ENCODE measurements at regions not wholly inside any gene's neighbourhood (a gene's known extent, or its start where the extent isn't known, plus 50 kb on each side); places are given as distances from the start of the nearest gene placed in this dataset.

DNA sequence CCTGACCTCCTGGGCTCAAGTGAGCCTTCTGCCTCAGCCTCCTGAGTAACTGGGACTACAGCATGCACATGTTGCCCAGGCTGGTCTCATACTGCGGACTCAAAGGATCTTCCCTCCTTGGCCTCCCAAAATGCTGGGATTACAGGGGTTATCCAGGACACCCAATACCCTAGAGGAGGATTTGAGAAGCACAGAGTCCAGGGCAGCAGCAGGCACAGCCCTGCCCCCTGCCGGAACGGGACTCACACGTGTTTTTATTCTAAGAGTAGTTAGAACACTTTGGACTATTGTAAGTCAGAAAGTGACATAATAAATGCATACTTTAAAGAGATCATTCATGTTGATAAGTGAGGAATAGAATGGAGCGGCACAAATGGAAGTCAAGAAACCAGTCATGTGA lies 80.2 kb downstream of the C6orf118 start:
- DNase-seq: no peak

DNA sequence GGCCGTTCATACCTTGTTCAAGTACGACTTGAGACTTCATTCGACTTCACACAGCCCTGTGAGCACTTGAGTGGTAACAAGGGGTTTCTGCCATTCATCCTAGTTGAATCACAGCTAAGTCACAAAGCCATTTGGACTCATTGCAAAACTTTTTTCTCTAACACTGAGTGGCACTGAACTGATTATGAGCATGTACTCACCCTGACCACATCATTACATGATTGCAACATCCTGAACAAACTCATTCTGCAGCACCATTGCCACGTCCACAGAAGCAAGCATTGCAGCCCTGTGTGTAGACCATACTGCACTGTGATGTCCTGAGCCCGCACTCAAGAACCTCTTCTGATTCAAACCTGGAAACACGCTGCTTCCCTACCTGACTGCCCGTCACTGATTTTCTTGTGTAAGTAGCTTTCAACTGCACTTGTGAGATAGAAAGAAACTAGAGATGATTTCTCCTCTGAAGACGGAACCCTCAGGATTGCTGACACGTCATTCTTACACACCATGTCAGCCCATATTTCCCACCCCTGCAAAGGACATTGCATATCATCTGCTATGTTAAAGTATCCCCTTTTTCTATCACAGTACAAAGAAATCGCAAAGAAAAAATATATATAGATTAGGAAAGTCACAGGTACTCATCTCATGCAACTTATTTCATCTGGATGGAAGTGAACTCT lies 81.6 kb downstream of the C6orf118 start:
- no peak for DNase-seq

DNA sequence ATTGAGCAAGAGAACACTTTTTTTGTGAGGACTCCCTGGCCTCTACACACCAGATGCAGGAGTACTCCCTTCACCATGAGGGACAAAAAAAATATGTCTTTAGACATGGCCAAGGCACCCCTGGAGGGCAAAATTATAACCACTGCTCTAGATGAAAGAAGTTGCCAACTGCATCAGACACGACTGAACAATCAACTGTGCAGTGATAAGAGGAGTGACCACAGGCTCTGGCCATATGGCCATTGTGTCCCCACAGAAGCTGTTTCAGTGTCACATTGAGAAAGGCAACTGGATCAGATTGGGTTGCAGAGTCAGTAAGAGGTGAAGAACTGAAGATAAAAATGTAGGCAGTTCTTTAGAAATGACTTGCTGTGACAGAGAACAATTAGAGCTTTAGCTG lies 85.7 kb downstream of the C6orf118 start:
- no peak for DNase-seq

- no peak for DNase-seq
These were observed 86.3 kb downstream of the C6orf118 start for GRCh38 chr6:165223101-165223500.

DNA sequence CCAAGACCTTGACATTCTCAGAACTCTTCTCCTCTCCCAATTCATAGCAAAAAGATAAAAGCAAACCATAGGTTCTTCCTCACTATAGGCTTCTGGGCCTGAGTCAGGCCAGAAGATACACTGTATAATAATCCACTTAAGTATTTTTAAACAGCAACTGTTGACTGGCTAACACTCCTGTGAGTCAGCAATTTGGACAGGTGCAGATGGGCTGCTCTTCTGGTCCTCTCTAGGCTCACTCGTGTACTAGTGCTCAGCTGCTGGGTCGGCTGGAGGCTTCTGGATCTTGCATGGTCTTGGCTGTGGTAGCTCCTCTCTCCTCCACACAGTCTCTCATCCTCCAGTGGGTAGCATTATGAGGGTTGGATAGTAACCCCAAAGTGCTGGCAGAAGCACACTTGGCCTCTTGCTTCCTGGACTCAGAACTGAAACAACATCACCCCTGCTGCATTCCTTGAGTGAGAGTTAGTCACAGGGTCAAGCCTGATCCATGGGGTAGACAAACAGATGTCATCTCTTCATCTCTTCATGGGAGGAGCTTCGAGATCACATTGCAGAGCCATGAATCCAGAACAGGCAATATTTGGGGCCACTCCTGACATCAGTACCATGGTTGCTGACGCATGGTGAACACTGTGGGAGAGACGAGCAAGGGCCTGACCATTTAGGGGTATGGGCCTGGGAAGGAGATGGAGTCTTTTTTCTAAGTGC lies 86.9 kb downstream of the C6orf118 start:
- no peak for DNase-seq

- no peak for DNase-seq
These were observed 89.4 kb downstream of the C6orf118 start for GRCh38 chr6:165220045-165220444.

DNA sequence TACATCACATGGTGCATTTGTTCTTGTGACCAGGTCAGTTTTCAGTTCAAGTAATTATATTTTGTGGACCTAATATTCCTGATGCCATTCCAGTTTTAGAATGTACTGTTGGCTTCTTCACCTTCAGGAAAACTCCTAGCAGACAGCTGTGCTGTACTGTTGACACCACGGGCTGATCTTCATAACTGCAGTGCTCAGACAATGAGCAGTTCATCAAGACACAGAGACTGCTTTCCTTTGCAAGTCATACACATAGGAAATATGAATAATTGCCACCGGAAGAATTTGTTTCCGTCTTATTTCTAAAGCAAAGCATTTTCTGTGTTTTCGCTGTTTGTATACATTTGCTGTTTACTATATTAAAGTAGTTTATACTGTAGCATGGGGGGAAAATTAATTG lies 89.8 kb downstream of the C6orf118 start:
- DNase-seq: no peak

- no peak for DNase-seq
These were observed 90.6 kb downstream of the C6orf118 start for GRCh38 chr6:165218829-165219228.

DNA sequence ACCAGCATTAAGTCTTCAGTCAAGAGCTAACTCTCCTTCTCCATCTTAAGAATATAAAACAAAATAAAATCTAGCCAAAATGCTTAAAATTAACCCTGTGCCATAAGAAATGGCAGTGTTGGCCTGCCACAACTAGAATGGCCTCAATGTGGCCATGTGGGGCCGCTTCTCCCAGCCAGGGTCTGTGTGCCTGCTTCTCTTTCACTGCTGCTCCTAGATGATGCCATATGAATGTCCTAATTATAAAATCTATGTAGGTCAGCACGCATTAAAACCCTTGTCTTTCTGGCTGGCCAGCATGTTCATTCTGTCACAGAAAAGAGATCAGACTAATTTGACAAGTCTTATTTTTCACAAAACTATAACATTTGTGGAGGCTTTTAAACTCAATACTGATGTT lies 102.6 kb downstream of the C6orf118 start:
- no peak for DNase-seq

- no peak for DNase-seq
These were observed 103.8 kb downstream of the C6orf118 start for GRCh38 chr6:165205632-165206031.

- no peak for DNase-seq
These were observed 104.4 kb downstream of the C6orf118 start for GRCh38 chr6:165204807-165205545.

DNA sequence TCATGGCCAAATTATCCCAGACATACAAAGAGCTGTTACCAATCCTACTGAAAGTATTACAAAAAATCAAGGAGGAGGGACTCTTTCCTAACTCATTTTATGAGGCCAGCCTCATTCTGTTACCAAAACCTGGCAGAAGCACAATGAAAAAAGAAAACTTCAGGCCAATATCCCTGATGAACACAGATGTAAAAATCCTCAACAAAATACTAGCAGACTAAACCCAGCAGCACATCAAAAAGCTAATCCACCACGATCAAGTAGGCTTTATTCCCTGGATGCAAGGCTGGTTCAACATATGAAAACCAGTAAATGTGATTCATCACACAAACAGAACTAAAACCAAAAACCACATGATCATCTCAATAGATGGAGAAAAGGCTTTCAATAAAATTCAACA lies 109.2 kb downstream of the C6orf118 start:
- no peak for DNase-seq

GRCh38 chr6:165191461-165191860 lies 117.9 kb downstream of the C6orf118 start:
- DNase-seq: no peak

GRCh38 chr6:165186441-165187205 lies 122.8 kb downstream of the C6orf118 start:
- no peak for DNase-seq

DNA sequence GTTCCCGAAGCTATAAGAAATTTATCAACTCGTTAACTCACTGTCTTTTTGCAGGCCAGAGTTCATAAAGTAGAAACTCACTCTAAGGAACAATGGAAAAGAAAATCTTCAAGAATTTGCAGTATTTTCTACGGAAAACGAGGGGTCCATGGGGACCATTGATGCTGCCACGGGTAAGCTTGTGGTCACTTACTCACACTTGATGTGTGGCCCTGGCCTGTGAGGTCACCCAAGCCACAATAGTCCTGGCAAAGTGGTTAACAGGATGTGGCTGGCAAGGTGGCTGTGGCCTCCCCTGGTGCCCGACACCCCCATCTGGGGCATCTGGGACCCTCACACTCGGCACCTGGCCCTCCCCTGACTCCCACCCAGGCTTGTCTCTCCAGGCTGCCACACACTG lies 123.4 kb downstream of the C6orf118 start:
- no peak for DNase-seq

DNA sequence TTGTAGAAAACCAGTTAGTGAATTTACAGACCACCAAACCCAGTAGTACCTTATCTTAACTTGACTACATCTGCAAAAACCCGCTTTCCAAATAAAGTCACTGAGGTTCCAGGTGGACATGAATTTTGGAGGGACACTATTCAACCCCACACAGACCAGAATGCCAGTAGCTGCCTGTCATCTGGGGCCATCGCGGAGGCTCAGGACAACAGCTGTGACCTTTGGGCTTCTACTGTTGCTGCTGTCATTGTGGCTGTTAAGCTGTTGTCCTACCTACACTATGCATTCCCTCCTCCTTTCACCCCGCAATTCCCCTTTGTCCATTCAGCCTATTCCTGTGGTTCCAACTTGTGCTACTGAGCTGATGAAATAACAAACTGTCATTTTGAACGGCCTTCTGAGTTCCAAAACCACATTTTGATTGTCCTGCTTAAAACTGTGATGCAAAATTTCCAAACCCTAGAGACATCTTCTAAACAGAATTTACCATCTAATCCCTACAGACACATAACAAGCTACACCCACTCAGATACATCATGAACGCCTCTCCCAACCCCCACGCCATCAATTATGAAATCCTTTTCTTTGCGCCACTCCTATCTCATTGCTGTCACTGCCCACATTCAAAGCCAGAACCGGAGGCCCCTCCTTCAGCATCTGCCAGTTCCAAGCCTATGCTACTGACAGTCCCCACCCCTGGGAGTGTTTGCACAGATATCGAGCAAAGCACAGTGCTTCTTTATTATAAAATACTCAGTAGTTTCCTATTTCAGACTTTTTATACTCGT lies 125.0 kb downstream of the C6orf118 start:
- peak in 1 of 3 experiments; percentile 27 for DNase-seq

- DNase-seq: no peak
These were observed 125.8 kb downstream of the C6orf118 start for GRCh38 chr6:165183496-165184140.

- no peak for DNase-seq
These were observed 126.3 kb downstream of the C6orf118 start for GRCh38 chr6:165183071-165183470.

- no peak for DNase-seq
These were observed 127.4 kb downstream of the C6orf118 start for GRCh38 chr6:165181951-165182414.

DNA sequence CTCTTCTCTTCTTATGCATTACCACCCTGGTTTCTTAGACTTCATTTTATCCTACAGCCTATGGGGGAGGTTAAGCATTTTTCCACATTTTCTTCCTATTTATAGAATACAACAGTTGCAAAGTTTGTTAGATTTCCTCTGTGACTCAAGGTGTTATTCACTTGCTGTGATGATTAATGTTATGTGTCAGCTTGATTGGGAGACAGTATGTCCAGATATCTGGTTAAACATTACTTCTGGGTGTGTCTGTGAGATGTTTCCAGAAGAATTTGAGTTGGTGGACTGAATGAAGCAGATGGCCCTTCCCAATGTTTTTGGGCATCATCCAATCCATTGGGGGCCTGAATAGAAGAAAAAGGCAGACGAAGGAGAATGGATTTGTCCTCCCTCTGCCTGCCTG lies 131.3 kb downstream of the C6orf118 start:
- DNase-seq: no peak

GRCh38 chr6:165173484-165173883 lies 135.9 kb downstream of the C6orf118 start:
- DNase-seq: no peak

- no peak for DNase-seq
These were observed 141.5 kb downstream of the C6orf118 start for GRCh38 chr6:165167861-165168260.
